ENCODE measurements at regions not wholly inside any gene's neighbourhood (a gene's known extent, or its start where the extent isn't known, plus 50 kb on each side); places are given as distances from the start of the nearest gene placed in this dataset.

DNA sequence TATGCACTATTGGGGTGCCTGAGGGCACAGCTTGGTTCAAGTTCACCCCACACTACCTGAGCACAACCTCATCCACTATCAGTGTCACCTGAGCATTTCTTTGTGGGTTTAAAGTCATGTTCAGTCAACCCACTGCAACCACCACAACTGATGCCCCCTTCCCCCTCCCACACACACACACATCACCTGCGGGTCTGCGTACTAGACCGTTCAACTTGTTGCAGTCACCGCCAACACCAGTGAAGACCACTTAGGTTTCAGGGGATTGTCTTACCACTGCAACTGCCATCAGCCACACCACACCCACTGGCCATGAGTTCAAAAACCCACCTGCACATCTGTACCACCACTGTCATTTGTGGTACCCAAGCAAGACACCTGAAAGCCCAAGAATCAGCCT lies 355.0 kb downstream of the SH3BGRL start:
- Histone ChIP-seq H3K9ac (ENCODE audit: extremely low read depth, insufficient read length, low read length) (no peak overlapping the region), H4K91ac (ENCODE audit: insufficient read length, low read depth, low read length) (no peak overlapping the region), H4K20me1 (ENCODE audit: control insufficient read depth, insufficient read depth, insufficient read length) (no peaks in the 10 kb centered on the region), H3K56ac (ENCODE audit: insufficient read length, low read depth, low read length) (no peak overlapping the region), H2BK5ac (ENCODE audit: insufficient read length, low read length) (no peak overlapping the region), H3K18ac (ENCODE audit: insufficient read length, low read depth, low read length) (no peak overlapping the region), H3K14ac (ENCODE audit: insufficient read depth, low read length) (no peak overlapping the region), H3K27ac (ENCODE audit: insufficient read length, low read depth, low read length) (no peak overlapping the region), H3K4me2 (ENCODE audit: insufficient read depth, insufficient read length, low read length) (no peak overlapping the region), H2BK20ac (ENCODE audit: low read depth, low read length, poor library complexity, severe bottlenecking) (no peak overlapping the region), H3T11ph (ENCODE audit: low read length) (no peak overlapping the region), H3K4me1 (ENCODE audit: insufficient read depth, low read length) (no peaks in the 10 kb centered on the region), H2AK5ac (ENCODE audit: insufficient read length, low read length) (no peak overlapping the region), H2AFZ (ENCODE audit: low read length) (no peak overlapping the region), H3K23me2 (ENCODE audit: insufficient read length, low read depth, low read length, poor library complexity, severe bottlenecking) (no peaks in the 10 kb centered on the region), H3K23ac (ENCODE audit: insufficient read length, low read depth, low read length) (no peak overlapping the region), H3K79me1 (ENCODE audit: insufficient read depth, low read depth, low read length, poor library complexity, severe bottlenecking) (no peaks in the 10 kb centered on the region), H4K5ac (ENCODE audit: insufficient read length, low read depth, low read length) (no peak overlapping the region), H3K4ac (ENCODE audit: low read depth, low read length) (no peak overlapping the region), H2BK12ac (ENCODE audit: insufficient read length, low read depth, low read length) (no peak overlapping the region), H3K79me2 (ENCODE audit: insufficient read depth, low read length) (no peaks in the 10 kb centered on the region), H2BK120ac (ENCODE audit: low read depth, low read length, poor library complexity, severe bottlenecking) (no peak overlapping the region), H2BK15ac (ENCODE audit: low read depth, low read length) (no peak overlapping the region), H3K27me3 (ENCODE audit: insufficient read depth, low read length) (no peaks in the 10 kb centered on the region), H4K8ac (replicated peaks; ENCODE audit: insufficient read length, low read depth, low read length) (no peak overlapping the region), H3K9me3 (ENCODE audit: control insufficient read depth, low read depth, low read length) (peaks cover 29% of the 10 kb centered on the region)
- Mint-ChIP-seq H3K4me1 (no peaks in the 10 kb centered on the region), H3K4me3 (no peak overlapping the region), H3K9me3 (peaks cover 56 to 78% of the 10 kb centered on the region in 2 experiments), H3K27ac (no peak overlapping the region), H3K27me3 (ENCODE audit: low read depth) (no peaks in the 10 kb centered on the region; the same call in 1 of the 2 replicates), H3K36me3 (ENCODE audit: insufficient read depth in 1 of 3, low read depth in 3 of 3) (peaks cover 0 to 7% (median 5%) of the 10 kb centered on the region in 3 experiments; a peak in 3 of 7 replicates)
- no peak for DNase-seq
- TF ChIP-seq, protein P1, sequence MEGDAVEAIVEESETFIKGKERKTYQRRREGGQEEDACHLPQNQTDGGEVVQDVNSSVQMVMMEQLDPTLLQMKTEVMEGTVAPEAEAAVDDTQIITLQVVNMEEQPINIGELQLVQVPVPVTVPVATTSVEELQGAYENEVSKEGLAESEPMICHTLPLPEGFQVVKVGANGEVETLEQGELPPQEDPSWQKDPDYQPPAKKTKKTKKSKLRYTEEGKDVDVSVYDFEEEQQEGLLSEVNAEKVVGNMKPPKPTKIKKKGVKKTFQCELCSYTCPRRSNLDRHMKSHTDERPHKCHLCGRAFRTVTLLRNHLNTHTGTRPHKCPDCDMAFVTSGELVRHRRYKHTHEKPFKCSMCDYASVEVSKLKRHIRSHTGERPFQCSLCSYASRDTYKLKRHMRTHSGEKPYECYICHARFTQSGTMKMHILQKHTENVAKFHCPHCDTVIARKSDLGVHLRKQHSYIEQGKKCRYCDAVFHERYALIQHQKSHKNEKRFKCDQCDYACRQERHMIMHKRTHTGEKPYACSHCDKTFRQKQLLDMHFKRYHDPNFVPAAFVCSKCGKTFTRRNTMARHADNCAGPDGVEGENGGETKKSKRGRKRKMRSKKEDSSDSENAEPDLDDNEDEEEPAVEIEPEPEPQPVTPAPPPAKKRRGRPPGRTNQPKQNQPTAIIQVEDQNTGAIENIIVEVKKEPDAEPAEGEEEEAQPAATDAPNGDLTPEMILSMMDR (conservative IDR thresholded peaks at IDR 0.05), result no peak
- WGBS (ENCODE audit: extremely low coverage, insufficient read length, low lambda C conversion rate), result no CpG with 5 or more reads among the region's 4 CpGs

Data from H9 (cell line).